ENCODE measurements at regions not wholly inside any gene's neighbourhood (a gene's known extent, or its start where the extent isn't known, plus 50 kb on each side); places are given as distances from the start of the nearest gene placed in this dataset.

DNA sequence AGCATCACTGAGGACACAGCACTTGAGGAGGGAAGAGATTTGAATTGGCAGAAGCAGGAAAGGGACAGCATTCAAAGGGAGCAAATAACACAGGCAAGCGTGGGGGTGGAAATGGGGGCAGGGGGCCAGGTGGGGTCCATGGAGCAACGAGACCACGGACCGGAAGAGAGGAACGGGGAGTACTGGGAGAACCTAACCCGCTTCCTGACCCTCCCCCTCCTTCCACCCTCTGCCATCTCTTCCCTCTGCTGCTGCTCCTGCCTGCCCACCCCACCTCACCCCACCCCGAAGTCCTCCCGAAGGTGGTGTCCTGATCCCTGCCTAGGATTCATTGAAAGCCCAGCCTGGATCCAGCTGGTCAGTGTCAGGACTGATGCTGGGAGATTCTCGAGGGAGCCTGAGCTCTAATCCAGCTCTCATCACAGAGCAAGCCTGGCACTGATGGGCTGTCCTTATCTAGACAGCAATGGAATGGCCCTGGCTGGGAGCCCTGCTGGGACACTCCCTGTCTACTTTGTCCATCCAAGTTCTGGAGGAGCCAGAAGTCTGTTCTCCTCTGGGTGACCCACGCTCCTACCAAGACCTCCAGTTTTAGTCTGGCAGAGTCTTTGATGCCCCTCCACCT, 105.0 kb downstream of the TRIM29 start:
- no peak for DNase-seq (ENCODE audit: low spot score)

DNA sequence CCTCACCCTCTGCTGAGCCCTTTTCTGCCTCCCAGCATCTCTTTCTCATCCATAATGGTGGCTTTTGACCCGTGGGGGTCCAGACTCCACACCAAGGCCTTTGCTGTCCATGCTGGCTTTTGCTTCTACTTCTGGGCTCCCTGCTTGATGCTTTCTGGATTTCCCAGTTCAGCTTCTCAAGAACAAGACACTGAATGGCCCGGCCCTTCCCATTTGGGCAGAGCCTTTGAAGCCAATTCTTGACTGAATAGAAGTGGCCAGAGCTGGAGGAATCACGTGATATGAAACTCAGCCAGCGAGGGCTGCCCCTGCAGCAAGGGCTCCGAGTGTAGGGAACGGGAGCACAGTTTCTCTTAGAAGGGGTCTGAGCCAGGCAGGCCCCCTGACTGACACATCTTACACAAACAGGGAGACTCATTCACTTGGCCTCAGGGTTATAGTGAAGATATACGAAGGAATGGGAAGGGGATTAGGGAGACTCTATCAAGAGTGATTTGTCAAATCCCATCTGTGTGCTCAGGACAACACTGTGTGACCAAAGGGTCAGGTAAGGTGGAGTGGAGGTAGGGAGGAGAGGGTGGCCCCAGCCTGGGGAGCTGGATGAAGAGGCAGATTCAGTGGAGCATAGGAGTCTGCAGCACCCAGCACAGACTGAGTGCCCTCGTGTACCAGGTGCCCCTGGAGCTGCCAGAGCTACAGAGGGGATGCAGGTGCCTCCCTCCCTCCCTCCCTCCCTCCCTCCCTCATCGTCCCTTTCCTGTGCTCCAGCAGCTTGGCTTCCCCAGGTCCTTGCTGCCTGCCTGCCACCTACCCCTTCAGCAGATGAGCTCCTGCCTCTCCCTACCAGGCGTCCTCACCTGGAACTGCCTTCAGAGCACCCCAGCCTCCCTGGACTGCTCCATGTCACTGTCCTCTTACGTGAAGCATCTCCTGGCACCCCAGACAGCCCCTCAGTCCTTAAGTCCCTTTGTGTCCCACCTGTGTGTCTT, 106.0 kb downstream of the TRIM29 start:
- no peak for DNase-seq (ENCODE audit: low spot score)

DNA sequence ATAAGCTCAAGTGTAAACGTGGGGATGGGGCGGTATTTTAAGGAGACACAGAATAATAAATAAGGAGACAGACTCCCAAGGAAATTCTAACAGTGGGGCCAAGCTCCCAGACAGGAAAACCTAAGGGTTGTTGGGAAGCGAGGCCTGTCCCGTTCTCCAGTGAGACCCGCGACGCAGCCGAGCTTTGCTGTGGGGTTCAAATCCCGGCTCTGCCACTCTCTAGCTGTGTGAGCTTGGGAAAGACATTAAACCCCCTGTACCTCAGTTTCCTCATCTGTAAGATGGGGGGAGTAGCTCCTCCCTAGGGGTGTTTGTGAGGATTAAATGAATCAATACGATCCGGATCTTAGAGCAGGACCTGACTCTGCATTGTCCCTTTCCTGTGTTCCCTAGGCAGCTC, 106.8 kb downstream of the TRIM29 start:
- DNase-seq (ENCODE audit: low spot score), result no peak

DNA sequence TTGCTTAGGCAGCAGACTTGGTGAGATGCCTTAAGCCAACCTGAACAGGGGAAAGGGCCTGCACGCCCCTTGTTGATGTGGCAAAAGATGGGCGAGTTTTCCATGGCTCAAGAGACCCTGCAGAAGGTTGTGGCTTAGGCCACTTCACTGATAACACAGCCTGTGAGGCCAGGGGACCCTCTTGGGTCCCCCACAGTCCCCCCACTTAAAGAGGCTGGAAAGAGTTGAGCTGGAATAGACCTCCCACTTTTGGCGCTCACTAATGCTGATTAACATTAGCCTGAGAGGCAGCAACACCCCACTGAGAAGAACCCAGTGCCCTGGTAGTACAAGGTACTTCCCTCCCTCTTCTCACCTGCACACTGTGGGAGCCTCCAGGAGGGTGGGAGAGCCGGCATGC, 107.5 kb downstream of the TRIM29 start:
- no peak for DNase-seq (ENCODE audit: low spot score)

DNA sequence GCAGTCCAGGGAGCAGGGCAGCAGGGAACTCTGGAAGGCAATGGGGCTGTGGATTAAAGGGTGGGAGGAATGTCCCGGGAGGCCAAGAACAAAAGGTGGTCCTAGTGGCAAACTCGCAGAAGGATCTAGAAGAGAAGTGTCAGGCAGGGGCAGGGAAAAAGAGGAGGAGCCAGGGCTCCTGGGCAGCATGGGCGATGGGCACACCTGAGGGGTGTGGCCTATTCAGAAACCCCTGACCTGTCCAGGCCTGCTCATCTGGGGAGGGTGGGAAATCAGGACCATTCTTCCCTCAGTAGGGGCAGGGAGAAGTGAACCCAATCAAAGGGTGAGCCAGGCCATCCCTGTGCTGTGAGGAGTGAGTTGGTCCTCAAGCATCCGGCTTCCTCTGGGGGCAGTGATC, 108.6 kb downstream of the TRIM29 start:
- no peak for DNase-seq (ENCODE audit: low spot score)

DNA sequence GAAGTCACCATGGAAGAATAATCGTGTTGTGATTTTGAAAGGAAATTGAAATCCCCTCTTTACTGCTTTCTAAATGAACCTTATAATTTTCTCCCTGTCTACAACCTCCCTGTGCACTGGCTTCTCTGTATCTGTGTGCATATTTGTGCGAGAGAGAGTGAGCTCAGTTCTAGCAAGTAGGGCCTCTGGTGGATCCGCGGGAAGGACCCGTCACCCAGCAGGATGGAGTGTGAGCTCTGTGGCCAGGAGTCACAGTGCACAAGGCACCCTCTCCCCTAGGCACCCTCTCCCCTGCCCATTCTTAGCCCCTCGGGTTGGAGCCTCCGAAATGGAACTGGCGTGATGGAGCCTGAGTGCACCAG, 109.0 kb downstream of the TRIM29 start:
- no peak for DNase-seq (ENCODE audit: low spot score)

DNA sequence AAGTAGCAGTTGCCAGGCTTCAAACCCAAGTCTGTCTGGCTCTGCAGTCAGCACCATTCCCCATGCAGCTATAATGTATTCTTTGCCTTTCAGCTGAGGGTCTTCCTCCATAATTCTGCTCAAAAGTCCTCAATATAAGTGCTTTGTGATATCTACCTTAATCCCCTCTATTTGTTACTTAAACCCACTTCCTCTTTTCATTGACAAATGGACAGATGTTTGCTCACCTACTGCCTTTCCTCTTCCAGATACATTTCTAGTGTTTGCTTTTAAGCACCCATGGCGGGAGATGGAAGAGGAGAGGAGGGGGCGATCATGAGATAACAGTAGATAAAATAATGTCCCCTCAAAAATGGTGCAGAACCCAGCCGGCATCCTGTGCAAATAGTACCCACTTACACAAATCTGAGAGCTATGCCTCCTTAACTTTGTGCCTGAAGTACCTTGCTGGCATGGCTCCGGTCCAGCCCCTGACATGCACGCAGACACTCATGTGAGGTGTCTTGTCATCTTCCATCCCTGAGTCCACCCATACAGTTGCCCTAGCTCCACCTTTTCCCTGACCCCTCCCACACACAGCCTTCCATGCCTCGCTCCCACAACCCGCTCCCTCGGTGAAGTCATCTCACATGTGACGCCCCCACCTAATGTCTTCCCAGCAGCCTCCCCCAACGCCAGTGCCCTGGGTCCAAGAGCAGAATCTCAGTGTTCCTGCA, 109.6 kb downstream of the TRIM29 start:
- DNase-seq (ENCODE audit: low spot score), result no peak

DNA sequence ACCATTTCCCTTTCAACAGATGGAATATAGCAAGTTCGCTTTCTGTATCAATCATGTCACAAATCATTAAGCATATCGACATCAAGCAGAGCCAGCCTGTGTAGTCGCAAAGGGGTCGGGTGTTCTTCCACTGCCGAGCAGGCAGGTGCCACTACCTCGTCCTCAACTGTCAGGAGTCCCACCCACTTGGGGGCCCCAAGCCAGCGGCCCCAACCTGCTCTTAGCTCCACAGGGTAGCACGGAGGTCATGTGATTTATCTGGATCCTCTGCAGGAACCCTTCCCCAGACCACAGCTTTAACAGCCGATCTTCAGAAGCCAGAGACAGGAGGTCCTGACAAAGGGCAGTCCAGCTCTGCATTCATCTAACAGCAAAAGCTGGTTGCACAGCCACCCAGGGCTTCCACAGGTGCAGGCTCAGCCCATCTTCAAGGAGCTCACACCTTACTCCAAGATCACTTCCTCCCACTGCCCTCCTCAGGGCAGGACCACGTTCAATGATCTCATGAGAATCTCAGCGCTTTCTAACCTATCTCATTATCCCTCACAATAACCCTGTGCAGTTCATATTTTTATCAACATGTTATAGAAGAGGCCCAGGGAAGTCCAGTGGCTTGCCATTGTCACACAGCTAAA, 110.2 kb downstream of the TRIM29 start:
- no peak for DNase-seq (ENCODE audit: low spot score)

DNA sequence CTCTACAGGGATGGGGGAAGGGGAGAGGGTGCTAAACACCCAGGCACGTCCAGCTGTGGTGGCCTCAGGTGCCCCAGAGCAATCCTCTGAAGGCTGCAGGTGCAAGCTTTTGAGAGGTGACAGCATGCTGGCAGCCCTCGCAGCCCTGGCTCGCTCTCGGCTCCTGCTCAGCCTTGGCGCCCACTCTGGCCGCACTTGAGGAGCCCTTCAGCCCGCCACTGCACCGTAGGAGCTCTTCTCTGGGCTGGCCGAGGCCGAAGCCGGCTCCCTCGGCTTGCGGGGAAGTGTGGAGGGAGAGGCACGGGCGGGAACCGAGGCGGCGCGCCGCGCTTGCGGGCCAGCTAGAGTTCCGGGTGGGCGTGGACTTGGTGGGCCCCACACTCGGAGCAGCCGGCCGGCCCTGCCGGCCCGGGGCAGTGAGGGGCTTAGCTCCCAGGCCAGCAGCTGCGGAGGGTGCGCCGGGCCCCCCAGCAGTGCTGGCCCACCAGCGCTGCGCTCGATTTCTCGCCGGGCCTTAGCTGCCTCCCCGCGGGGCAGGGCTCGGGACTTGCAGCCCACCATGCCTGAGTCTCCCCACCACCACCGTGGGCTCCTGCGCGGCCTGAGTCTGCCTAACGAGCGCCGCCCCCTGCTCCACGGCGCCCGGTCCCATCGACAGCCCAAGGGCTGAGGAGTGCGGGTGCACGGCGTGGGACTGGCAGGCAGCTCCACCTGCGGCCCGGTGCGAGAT, 112.1 kb downstream of the TRIM29 start:
- DNase-seq (ENCODE audit: low spot score), result no peak

DNA sequence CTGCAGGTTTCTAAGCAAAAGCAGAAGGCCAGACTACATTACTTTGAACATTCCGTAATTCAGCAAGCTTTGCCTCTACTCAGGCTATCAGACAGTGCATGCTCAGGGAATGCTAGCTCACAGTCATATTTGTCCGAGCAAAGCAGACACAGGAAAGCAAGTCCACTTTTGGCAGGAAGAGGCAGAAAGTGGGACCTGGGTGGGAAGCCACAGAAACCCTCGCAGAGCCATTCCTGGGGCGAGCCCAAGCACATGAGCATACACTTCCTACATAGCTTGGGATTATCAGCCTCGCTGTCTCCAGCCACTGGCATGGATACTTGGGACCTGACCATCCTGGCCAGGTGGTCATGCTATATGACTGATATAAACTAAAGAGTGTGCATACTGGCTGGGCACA, 113.3 kb downstream of the TRIM29 start:
- DNase-seq (ENCODE audit: low spot score), result no peak

DNA sequence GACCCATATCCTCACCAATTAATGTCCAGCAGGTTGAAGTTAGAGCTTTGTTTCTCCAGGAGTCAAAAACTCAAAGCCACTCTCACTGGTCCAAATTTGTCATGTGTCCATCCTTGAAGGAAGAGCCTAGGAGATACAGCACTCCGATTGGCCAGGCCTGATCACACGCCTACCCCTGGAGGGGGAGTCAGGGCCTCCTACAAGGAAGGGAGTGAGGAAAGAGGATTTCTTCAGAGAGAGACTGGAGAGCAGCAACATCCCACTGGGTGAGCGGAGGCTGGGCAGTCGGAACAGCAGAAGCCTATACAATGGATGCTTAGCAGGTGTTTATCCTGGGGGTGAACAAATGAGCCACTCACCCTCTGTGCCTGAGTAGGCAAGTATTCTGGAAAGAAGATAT, 113.9 kb downstream of the TRIM29 start:
- no peak for DNase-seq (ENCODE audit: low spot score)

DNA sequence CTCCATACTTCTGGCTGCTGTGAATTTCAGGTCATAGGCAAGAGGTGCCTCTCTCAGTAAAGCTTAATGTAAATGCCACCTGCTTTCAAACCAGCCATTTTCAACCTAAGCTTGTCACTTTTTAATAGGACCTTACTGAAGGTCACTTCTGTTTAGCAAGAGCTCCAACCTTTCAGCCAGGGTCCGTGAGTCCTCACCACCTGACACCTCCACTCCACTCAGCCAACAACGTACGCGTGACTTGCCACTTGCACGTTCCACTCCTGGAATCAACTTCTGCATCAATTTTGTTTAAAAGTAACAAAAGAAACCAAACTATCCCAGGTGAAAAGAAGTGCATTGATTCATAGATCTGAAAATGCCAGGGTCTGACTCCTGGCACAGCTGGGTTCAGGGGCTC, 114.4 kb downstream of the TRIM29 start:
- DNase-seq (ENCODE audit: low spot score), result no peak

DNA sequence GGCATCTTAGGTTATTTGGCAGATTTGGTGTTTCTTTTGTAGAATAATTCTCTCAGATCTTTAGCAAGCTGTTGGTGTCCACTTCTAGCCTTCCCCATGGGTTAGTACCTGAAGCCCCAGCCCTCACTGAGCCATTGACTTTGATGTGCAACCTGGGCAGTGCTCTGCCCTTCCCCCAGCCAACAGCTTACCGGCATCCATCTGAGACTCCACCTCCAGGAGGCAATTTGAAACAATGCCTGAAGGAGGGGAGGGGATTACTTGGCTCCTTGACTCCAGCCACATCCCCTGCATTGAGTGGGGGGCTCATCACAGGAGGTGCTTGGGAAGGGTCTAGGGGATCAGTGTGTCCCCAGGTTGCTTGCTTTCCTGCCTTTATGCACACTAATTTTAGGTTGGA, 114.8 kb downstream of the TRIM29 start:
- no peak for DNase-seq (ENCODE audit: low spot score)

DNA sequence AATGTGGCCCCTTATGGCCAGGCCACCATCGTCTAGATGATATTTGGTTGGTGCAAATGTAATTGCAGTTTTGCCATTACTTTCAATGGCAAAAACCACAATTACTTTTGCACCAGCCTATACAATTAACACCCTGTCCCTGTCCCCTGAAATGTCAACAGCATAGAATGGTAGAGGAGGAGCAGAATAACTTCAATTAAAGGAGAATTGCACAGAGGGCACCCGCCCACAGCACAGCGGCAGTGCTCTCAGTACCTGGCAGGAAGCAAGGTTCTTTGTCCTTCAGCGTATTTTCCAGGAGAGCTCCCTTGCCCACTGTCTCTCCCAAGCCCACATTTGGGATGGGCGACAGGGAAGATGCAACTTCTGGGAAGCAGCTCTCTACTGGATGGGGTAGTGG, 115.3 kb downstream of the TRIM29 start:
- DNase-seq (ENCODE audit: low spot score), result no peak

DNA sequence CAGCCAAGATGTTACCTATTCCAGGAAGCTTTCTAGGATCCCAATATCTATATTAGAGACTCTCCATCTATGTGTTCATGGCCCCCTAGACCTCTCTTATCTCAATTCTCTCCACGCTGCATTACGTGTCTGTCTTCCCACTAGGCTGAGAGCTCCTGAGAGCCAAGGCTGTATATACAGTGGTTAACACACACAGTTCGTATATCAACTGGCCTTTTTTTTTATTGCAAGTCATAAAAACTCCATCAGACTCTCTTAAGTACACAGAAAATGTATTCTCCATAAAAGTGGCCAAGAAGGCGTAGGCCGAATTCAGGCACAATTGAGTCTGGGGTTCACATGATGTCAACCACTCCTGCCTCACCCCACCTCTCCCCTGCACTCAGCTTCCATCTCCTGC, 115.9 kb downstream of the TRIM29 start:
- no peak for DNase-seq (ENCODE audit: low spot score)

DNA sequence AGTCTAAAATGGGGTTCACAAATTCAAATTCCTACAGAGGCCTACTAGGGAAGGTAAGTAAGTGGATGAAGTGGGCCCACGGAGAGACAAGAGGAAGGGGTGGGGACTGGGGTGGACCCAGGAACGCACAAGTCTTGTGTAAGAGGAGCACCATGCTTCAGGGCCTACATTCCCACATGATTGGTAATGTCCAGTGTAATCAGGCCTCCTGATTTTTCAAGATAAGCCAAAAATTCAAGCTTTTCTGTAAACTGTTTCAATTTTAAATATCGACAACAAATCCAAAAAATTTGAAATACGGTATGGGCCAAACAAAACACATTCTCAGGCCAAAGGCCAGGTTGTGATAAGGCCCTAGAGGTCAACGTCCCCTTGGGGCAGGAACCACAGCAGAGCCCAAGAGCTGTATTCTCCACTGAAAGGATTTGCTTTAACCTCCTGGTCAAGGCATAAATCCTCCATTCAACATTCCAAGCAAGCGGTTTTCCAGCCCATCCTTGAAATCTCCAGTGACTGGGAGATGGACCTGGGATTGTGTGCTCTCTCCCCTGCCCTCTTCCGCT, 116.4 kb downstream of the TRIM29 start:
- no peak for DNase-seq (ENCODE audit: low spot score)

DNA sequence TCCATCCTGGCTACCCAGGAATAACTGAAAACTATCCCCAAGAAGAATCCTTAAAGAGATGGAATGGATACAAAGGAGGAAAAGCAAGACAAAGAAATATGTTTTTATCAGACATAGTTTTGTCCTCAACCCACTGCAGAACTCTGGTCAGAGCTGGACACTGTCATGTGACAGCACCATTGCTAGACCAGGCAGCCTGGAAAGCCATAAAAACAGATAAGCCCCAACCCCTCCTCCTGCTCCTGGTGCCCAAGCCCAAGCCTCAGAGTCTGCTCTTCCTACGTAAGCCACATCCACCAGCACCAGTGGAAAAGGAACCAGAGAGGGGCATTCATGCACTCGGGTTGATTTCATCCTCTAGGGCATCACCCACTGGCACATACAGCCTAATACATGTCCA, 116.9 kb downstream of the TRIM29 start:
- no peak for DNase-seq (ENCODE audit: low spot score)

DNA sequence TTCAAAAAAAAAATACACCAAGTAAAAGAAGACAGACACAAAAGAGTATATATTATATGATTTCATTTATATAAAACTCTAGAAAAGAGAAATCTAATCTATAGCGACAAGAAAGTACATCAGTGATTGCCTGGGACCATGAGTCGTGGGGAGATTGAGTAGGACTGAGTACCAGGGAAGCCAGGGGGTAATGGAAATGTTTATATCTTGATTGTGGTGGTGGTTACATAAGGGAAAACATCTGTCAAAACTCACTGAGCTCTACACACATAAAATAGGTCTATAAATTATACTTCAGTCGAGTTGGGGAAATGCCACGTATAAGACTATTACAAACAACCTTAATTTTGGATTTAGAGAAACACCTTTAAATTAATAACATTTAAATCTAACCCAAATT, 117.4 kb downstream of the TRIM29 start:
- DNase-seq (ENCODE audit: low spot score), result no peak

DNA sequence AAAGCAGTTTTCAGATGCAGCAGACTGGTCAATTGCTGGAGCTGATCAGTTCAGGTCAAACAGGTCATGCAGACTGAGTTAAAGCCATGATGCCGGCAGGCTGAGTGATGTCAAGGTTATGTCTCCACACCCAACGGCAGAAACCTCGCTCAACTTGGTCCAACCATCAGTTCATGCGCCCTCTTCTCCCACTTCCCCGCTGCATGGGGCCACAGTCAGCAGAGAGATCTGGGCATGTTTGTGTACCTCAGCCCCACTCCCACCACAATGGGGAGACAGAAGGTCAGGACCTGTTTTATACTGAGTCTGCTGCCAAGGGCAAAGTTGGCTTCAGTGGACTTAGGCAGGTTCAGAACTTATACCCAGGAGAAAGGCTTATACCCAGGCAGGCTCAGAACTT, 118.7 kb downstream of the TRIM29 start:
- DNase-seq (ENCODE audit: low spot score), result no peak

DNA sequence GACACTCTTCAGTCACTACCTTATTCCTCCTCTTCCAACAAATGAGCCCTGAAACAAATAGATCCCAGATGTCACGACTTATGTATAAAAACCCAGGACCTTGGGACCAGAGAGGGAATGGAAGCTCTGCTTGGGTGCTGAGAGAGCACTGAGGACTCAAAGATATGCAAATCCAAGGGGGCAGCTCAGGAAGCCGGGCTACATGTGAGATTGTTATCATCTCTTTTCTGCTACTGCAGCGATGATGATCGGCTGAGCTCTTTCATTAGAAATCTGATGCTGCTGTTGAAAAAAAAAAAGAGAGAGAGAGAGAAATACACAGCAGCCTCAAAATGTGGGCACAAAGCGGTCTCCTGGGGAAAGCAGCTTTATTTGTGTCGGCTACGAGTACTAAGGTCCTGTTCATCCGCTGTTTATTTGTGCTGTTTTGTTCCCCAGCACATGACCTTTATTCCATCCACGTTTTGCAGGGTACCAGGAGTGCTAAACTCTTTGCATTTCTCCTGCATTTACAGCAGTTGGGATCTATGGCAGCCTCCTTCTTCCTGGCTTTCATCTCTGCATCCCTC, 120.2 kb downstream of the TRIM29 start:
- DNase-seq (ENCODE audit: low spot score), result no peak

Data from HT-29 (cell line).